ENCODE measurements at regions not wholly inside any gene's neighbourhood (a gene's known extent, or its start where the extent isn't known, plus 50 kb on each side); places are given as distances from the start of the nearest gene placed in this dataset.

DNA sequence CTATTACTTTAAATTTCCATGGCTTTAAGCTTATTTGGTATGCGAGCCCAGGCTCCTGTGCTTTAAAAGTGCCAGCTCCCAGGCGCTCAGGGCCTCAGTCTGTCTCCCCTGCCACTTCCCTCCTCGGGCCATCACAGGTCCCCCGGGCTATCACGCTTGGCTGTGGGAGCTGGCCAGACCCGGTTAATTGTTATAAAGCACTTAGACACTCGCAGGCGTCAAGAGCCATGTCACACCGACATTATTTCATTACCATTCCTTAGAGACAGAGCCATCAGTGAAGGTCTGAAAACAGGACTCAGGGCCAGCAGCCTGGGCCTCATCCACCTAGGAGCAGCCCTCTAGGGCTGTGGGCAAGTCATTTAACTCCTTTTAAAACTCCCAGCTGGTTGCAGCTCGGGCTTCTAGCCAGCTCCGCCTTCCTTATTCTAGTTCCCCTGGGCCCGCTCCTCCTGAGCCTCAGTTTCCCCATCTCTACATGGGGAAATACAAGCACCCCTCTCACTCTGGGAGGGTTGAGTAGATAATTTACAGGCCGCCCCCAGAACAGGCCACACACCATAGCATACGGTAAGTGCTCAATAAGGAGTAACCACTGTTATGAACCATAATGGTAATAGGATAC is 99.0 kb downstream of the HMX1 start:
- no peak overlapping the region for H3K4me3 ChIP-seq (ENCODE audit: low read length)
- H3K27me3 Mint-ChIP-seq = no peaks in the 10 kb centered on the region
- H3K36me3 ChIP-seq (ENCODE audit: insufficient read depth, low read length) = no peaks in the 10 kb centered on the region
- H3K4me1 ChIP-seq (ENCODE audit: insufficient read depth, low read length) = no peaks in the 10 kb centered on the region
- H3K4me3 Mint-ChIP-seq = no peak overlapping the region
- H3K9me3 ChIP-seq (ENCODE audit: low read length) = no peaks in the 10 kb centered on the region
- no peaks in the 10 kb centered on the region for H3K4me1 Mint-ChIP-seq
- peak in 1 of 5 donors; percentile 23 for DNase-seq
- ChIA-PET CTCF (no interaction called here), POLR2A (interaction anchor here (1.2 kb wide), 1 partner anchor 9 kb away, joined by 3 read pairs; no protein-coding TSS in a partner anchor)
- peaks cover 0 to 3% (median 2%) of the 10 kb centered on the region in 5 donors for H3K9me3 Mint-ChIP-seq
- H3K36me3 Mint-ChIP-seq = no peaks in the 10 kb centered on the region
- H3K27me3 ChIP-seq (ENCODE audit: insufficient read depth, low read length, poor library complexity, severe bottlenecking) = no peaks in the 10 kb centered on the region
- no peak overlapping the region for H3K27ac Mint-ChIP-seq
- no peak overlapping the region for H3K27ac ChIP-seq (ENCODE audit: low read depth, low read length)

- no peaks in the 10 kb centered on the region for H3K27me3 Mint-ChIP-seq
- no peaks in the 10 kb centered on the region for H3K36me3 Mint-ChIP-seq
- CTCF ChIA-PET = no interaction called here
- H3K4me1 ChIP-seq (ENCODE audit: insufficient read depth, low read length) = no peaks in the 10 kb centered on the region
- H3K4me3 ChIP-seq (ENCODE audit: low read length) = no peak overlapping the region
- peaks cover 0 to 3% (median 2%) of the 10 kb centered on the region in 5 donors for H3K9me3 Mint-ChIP-seq
- H3K4me3 Mint-ChIP-seq = no peak overlapping the region
- no peaks in the 10 kb centered on the region for H3K36me3 ChIP-seq (ENCODE audit: insufficient read depth, low read length)
- DNase-seq = no peak
- POLR2A ChIA-PET = interaction anchor here (1.2 kb wide), 1 partner anchor 10 kb away, joined by 3 read pairs; no protein-coding TSS in a partner anchor
- H3K4me1 Mint-ChIP-seq = no peaks in the 10 kb centered on the region
- H3K27ac Mint-ChIP-seq = no peak overlapping the region
- H3K9me3 ChIP-seq (ENCODE audit: low read length) = no peaks in the 10 kb centered on the region
- no peaks in the 10 kb centered on the region for H3K27me3 ChIP-seq (ENCODE audit: insufficient read depth, low read length, poor library complexity, severe bottlenecking)
- no peak overlapping the region for H3K27ac ChIP-seq (ENCODE audit: low read depth, low read length)
Measured at GRCh38 chr4:8771666-8772065, 100.0 kb downstream of the HMX1 start.

DNA sequence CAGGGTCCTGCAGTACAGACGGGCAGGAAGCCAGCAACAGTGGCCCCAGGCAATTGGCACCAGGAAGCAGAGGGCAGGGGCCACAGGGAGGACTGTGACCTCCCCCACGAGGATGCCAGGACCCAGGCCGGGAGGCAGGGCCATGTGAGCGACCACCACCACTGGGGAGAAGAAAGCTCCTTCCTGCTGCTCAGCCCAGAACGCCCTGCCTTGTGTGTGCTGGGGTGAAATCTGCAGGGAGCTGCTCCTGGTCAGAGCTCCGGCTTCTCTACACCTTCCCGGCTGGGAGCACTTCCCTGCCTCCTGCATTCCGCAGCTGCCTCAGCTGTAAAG is 100.4 kb downstream of the HMX1 start:
- Mint-ChIP-seq H3K27me3 (no peaks in the 10 kb centered on the region), H3K36me3 (no peaks in the 10 kb centered on the region), H3K9me3 (peaks cover 0 to 3% (median 0%) of the 10 kb centered on the region in 5 donors), H3K4me1 (no peaks in the 10 kb centered on the region), H3K4me3 (no peak overlapping the region), H3K27ac (no peak overlapping the region)
- H3K4me3 ChIP-seq (ENCODE audit: low read length) = no peak overlapping the region
- H3K4me1 ChIP-seq (ENCODE audit: insufficient read depth, low read length) = no peaks in the 10 kb centered on the region
- no peaks in the 10 kb centered on the region for H3K36me3 ChIP-seq (ENCODE audit: insufficient read depth, low read length)
- ChIA-PET POLR2A (no interaction called here), CTCF (no interaction called here)
- DNase-seq = peak in 1 of 5 donors; percentile 26
- H3K27me3 ChIP-seq (ENCODE audit: insufficient read depth, low read length, poor library complexity, severe bottlenecking) = no peaks in the 10 kb centered on the region
- no peaks in the 10 kb centered on the region for H3K9me3 ChIP-seq (ENCODE audit: low read length)
- no peak overlapping the region for H3K27ac ChIP-seq (ENCODE audit: low read depth, low read length)

- Mint-ChIP-seq H3K27ac (no peak overlapping the region), H3K4me1 (no peaks in the 10 kb centered on the region), H3K4me3 (no peak overlapping the region), H3K36me3 (no peaks in the 10 kb centered on the region), H3K9me3 (peaks cover 0 to 3% (median 0%) of the 10 kb centered on the region in 5 donors), H3K27me3 (no peaks in the 10 kb centered on the region)
- DNase-seq = peak in 1 of 5 donors; percentile 19
- Histone ChIP-seq H3K36me3 (ENCODE audit: insufficient read depth, low read length) (no peaks in the 10 kb centered on the region), H3K9me3 (ENCODE audit: low read length) (no peaks in the 10 kb centered on the region), H3K27ac (ENCODE audit: low read depth, low read length) (no peak overlapping the region), H3K4me3 (ENCODE audit: low read length) (no peak overlapping the region), H3K4me1 (ENCODE audit: insufficient read depth, low read length) (no peaks in the 10 kb centered on the region), H3K27me3 (ENCODE audit: insufficient read depth, low read length, poor library complexity, severe bottlenecking) (no peaks in the 10 kb centered on the region)
- ChIA-PET CTCF (no interaction called here), POLR2A (no interaction called here)
Measured at GRCh38 chr4:8770518-8771257, 101.0 kb downstream of the HMX1 start.

- Mint-ChIP-seq H3K36me3 (no peaks in the 10 kb centered on the region), H3K9me3 (peaks cover 0 to 3% (median 0%) of the 10 kb centered on the region in 5 donors), H3K4me1 (no peaks in the 10 kb centered on the region), H3K4me3 (no peak overlapping the region), H3K27me3 (no peaks in the 10 kb centered on the region), H3K27ac (no peak overlapping the region)
- Histone ChIP-seq H3K36me3 (ENCODE audit: insufficient read depth, low read length) (no peaks in the 10 kb centered on the region), H3K4me3 (ENCODE audit: low read length) (no peak overlapping the region), H3K4me1 (ENCODE audit: insufficient read depth, low read length) (no peaks in the 10 kb centered on the region), H3K9me3 (ENCODE audit: low read length) (no peaks in the 10 kb centered on the region), H3K27me3 (ENCODE audit: insufficient read depth, low read length, poor library complexity, severe bottlenecking) (no peaks in the 10 kb centered on the region), H3K27ac (ENCODE audit: low read depth, low read length) (no peak overlapping the region)
- POLR2A ChIA-PET = no interaction called here
- CTCF ChIA-PET = no interaction called here
- DNase-seq = peak in 1 of 5 donors; percentile 40
Measured at GRCh38 chr4:8769645-8770517, 101.8 kb downstream of the HMX1 start.

- H3K36me3 Mint-ChIP-seq = no peaks in the 10 kb centered on the region
- no peaks in the 10 kb centered on the region for H3K36me3 ChIP-seq (ENCODE audit: insufficient read depth, low read length)
- no peaks in the 10 kb centered on the region for H3K4me1 ChIP-seq (ENCODE audit: insufficient read depth, low read length)
- no peak overlapping the region for H3K4me3 Mint-ChIP-seq
- peaks cover 0 to 3% (median 0%) of the 10 kb centered on the region in 5 donors for H3K9me3 Mint-ChIP-seq
- no peaks in the 10 kb centered on the region for H3K9me3 ChIP-seq (ENCODE audit: low read length)
- no peak overlapping the region for H3K27ac Mint-ChIP-seq
- no peak overlapping the region for H3K4me3 ChIP-seq (ENCODE audit: low read length)
- no peak overlapping the region for H3K27ac ChIP-seq (ENCODE audit: low read depth, low read length)
- POLR2A ChIA-PET = no interaction called here
- DNase-seq = peak in 1 of 5 donors; percentile 22
- no peaks in the 10 kb centered on the region for H3K27me3 Mint-ChIP-seq
- CTCF ChIA-PET = no interaction called here
- no peaks in the 10 kb centered on the region for H3K4me1 Mint-ChIP-seq
- H3K27me3 ChIP-seq (ENCODE audit: insufficient read depth, low read length, poor library complexity, severe bottlenecking) = no peaks in the 10 kb centered on the region
Measured at GRCh38 chr4:8768357-8768999, 103.2 kb downstream of the HMX1 start.

DNA sequence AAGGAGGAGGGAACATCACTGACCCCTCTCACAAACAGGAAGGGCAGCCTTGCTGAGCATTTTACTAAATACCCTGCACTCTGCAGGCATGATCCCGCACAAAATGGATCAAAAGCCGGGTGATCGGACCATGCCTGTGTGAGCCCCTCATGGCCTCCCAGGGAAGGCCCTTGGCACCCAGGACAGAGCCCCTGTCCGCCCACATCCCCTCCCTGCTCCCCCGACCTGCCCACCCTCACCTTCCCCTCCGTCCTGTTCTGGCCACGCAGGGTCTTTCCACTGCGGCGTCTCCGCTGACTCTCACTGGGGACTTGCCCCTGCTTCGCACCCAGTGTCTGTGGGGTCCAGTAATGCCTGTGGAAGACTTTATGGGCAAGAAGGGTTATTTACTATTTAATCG is 105.0 kb downstream of the HMX1 start:
- no peaks in the 10 kb centered on the region for H3K4me1 ChIP-seq (ENCODE audit: insufficient read depth, low read length)
- no peak overlapping the region for H3K4me3 ChIP-seq (ENCODE audit: low read length)
- no peak overlapping the region for H3K27ac Mint-ChIP-seq
- POLR2A ChIA-PET = no interaction called here
- DNase-seq = peak in 1 of 5 donors; percentile 36
- no peaks in the 10 kb centered on the region for H3K27me3 ChIP-seq (ENCODE audit: insufficient read depth, low read length, poor library complexity, severe bottlenecking)
- H3K36me3 ChIP-seq (ENCODE audit: insufficient read depth, low read length) = no peaks in the 10 kb centered on the region
- no peaks in the 10 kb centered on the region for H3K9me3 ChIP-seq (ENCODE audit: low read length)
- H3K4me1 Mint-ChIP-seq = no peaks in the 10 kb centered on the region
- no peaks in the 10 kb centered on the region for H3K27me3 Mint-ChIP-seq
- H3K9me3 Mint-ChIP-seq = peaks cover 0 to 3% (median 0%) of the 10 kb centered on the region in 5 donors
- H3K36me3 Mint-ChIP-seq = no peaks in the 10 kb centered on the region
- CTCF ChIA-PET = no interaction called here
- H3K27ac ChIP-seq (ENCODE audit: low read depth, low read length) = no peak overlapping the region
- no peak overlapping the region for H3K4me3 Mint-ChIP-seq

Data from CD8-positive, alpha-beta memory T cell (primary cell).